ENCODE measurements at regions not wholly inside any gene's neighbourhood (a gene's known extent, or its start where the extent isn't known, plus 50 kb on each side); places are given as distances from the start of the nearest gene placed in this dataset.

GRCh38 chr9:85258236-85258635, 483.5 kb downstream of the AGTPBP1 start:
- TF ChIP-seq CTCF (IDR thresholded peaks at IDR 0.05; ENCODE audit: insufficient read depth, low read depth, low read length, missing control alignments): no peak
- no peak overlapping the region for H3K4me3 ChIP-seq (ENCODE audit: low read depth, low read length)
- no peak for DNase-seq (ENCODE audit: low read depth)

- H3K4me3 ChIP-seq (ENCODE audit: low read depth, low read length): no peak overlapping the region
- TF ChIP-seq CTCF (IDR thresholded peaks at IDR 0.05; ENCODE audit: insufficient read depth, low read depth, low read length, missing control alignments): no peak
- no peak for DNase-seq (ENCODE audit: low read depth)
Measured at GRCh38 chr9:85249313-85249621, 492.5 kb downstream of the AGTPBP1 start.

GRCh38 chr9:85248514-85249312, 493.0 kb downstream of the AGTPBP1 start:
- H3K4me3 ChIP-seq (ENCODE audit: low read depth, low read length): no peak overlapping the region
- no peak for DNase-seq (ENCODE audit: low read depth)
- TF ChIP-seq CTCF (IDR thresholded peaks at IDR 0.05; ENCODE audit: insufficient read depth, low read depth, low read length, missing control alignments): no peak

- TF ChIP-seq CTCF (IDR thresholded peaks at IDR 0.05; ENCODE audit: insufficient read depth, low read depth, low read length, missing control alignments): no peak
- no peak overlapping the region for H3K4me3 ChIP-seq (ENCODE audit: low read depth, low read length)
- no peak for DNase-seq (ENCODE audit: low read depth)
Measured at GRCh38 chr9:85246541-85246940, 495.2 kb downstream of the AGTPBP1 start.

- TF ChIP-seq CTCF (IDR thresholded peaks at IDR 0.05; ENCODE audit: insufficient read depth, low read depth, low read length, missing control alignments): no peak
- no peak for DNase-seq (ENCODE audit: low read depth)
- no peak overlapping the region for H3K4me3 ChIP-seq (ENCODE audit: low read depth, low read length)
Measured at GRCh38 chr9:85244856-85245255, 496.9 kb downstream of the AGTPBP1 start.

- no peak for TF ChIP-seq CTCF (IDR thresholded peaks at IDR 0.05; ENCODE audit: insufficient read depth, low read depth, low read length, missing control alignments)
Measured at GRCh38 chr9:85243977-85244376, 497.8 kb downstream of the AGTPBP1 start.

GRCh38 chr9:85237478-85237877, 504.3 kb downstream of the AGTPBP1 start:
- no peak overlapping the region for H3K4me3 ChIP-seq (ENCODE audit: low read depth, low read length)
- DNase-seq (ENCODE audit: low read depth): no peak
- TF ChIP-seq CTCF (IDR thresholded peaks at IDR 0.05; ENCODE audit: insufficient read depth, low read depth, low read length, missing control alignments): no peak

More at GRCh38 chr9:85243977-85244376, 497.8 kb downstream of the AGTPBP1 start:
- no peak overlapping the region for H3K4me3 ChIP-seq (ENCODE audit: low read depth, low read length)
- DNase-seq (ENCODE audit: low read depth): no peak

Data from GM12865 (cell line).